Activated B cell treated with CpG ODN at 0.5 μM for 24 hours (primary cell): ENCODE measurements at regions not wholly inside any gene's neighbourhood (a gene's known extent, or its start where the extent isn't known, plus 50 kb on each side); places are given as distances from the start of the nearest gene placed in this dataset.

Experiments
- ATAC-seq: fragments of 200-7000 bp; cut with Tn5 transposase; one replicate; pipeline ENCODE4 v1.10.0; 2021; ENCODE audit warnings: low read depth, mild to moderate bottlenecking, moderate library complexity
- CTCF ChIA-PET: fragments of 350-600 bp; sonication (Branson Sonifier 250); formaldehyde crosslinking; loops from one replicate; lab custom pipeline; 2021; ENCODE audit warnings: antibody characterized with exemption; lab: Charles Lee
- POLR2A ChIA-PET: fragments of 350-600 bp; sonication (Branson Sonifier 250); formaldehyde crosslinking; loops from one replicate; lab custom pipeline; 2021; ENCODE audit warnings: antibody characterized with exemption; lab: Charles Lee
- DNase-seq: peaks from one replicate; pipeline ENCODE4 v3.0.0; 2022
- H3K27ac Mint-ChIP-seq: one replicate; pipeline ENCODE4 v1.8.0; 2020; ENCODE audit warnings: mixed read lengths
- H3K27me3 Mint-ChIP-seq: one replicate; pipeline ENCODE4 v1.8.0; 2021; ENCODE audit warnings: mixed read lengths
- H3K36me3 Mint-ChIP-seq: one replicate; pipeline ENCODE4 v1.8.0; 2021; ENCODE audit warnings: low read depth, mixed read lengths
- H3K4me1 Mint-ChIP-seq: one replicate; pipeline ENCODE4 v1.8.0; 2021; ENCODE audit warnings: mixed read lengths
- H3K4me3 Mint-ChIP-seq: one replicate; pipeline ENCODE4 v1.8.0; 2020; ENCODE audit warnings: mild to moderate bottlenecking, mixed read lengths
- H3K9me3 Mint-ChIP-seq: one replicate; pipeline ENCODE4 v1.8.0; 2020; ENCODE audit warnings: mixed read lengths
- CTCF ChIP-seq: fragments of 200-600 bp; IDR thresholded peaks from one replicate; pipeline ENCODE4 v1.8.0; 2022; ENCODE audit warnings: antibody characterized with exemption, mild to moderate bottlenecking
- intact Hi-C: fragments of 100-400 bp; cut with micrococcal nuclease; formaldehyde crosslinking; loops from one replicate; pipeline ENCODE4 v1.15.1; 2024

- CTCF ChIA-PET = no interaction called here
- no peak for ATAC-seq
- Mint-ChIP-seq H3K9me3 (no peaks in the 10 kb centered on the region), H3K4me1 (no peaks in the 10 kb centered on the region), H3K36me3 (peaks cover 8% of the 10 kb centered on the region), H3K4me3 (no peak overlapping the region), H3K27me3 (no peaks in the 10 kb centered on the region), H3K27ac (no peak overlapping the region)
- intact Hi-C loops = no loop called here
- POLR2A ChIA-PET = interaction anchor here (0.6 kb wide), 1 partner anchor 36 kb away, joined by 6 read pairs; no protein-coding TSS in a partner anchor
- DNase-seq = no peak
- TF ChIP-seq CTCF = no peak
These were observed 108.7 kb downstream of the DISP1 start for GRCh38 chr1:222923506-222923905.

GRCh38 chr1:222924136-222924706 is 109.4 kb downstream of the DISP1 start:
- POLR2A ChIA-PET = interaction anchor here (0.6 kb wide), 1 partner anchor 36 kb away, joined by 6 read pairs; no protein-coding TSS in a partner anchor

GRCh38 chr1:222926566-222926965 is 111.7 kb downstream of the DISP1 start:
- TF ChIP-seq CTCF = no peak
- H3K4me3 Mint-ChIP-seq = no peak overlapping the region
- DNase-seq (no peak), ATAC-seq (no peak)
- ChIA-PET CTCF (no interaction called here), POLR2A (no interaction called here)
- H3K36me3 Mint-ChIP-seq = peaks cover 3% of the 10 kb centered on the region
- H3K4me1 Mint-ChIP-seq = no peaks in the 10 kb centered on the region
- intact Hi-C loops = no loop called here
- H3K9me3 Mint-ChIP-seq = no peaks in the 10 kb centered on the region
- no peak overlapping the region for H3K27ac Mint-ChIP-seq
- no peaks in the 10 kb centered on the region for H3K27me3 Mint-ChIP-seq

More at GRCh38 chr1:222924136-222924706, 109.4 kb downstream of the DISP1 start:
- no peak overlapping the region for H3K27ac Mint-ChIP-seq
- no peaks in the 10 kb centered on the region for H3K4me1 Mint-ChIP-seq
- CTCF ChIA-PET = no interaction called here
- no peak for TF ChIP-seq CTCF
- no peak overlapping the region for H3K4me3 Mint-ChIP-seq
- DNase-seq (no peak), ATAC-seq (no peak)
- peaks cover 6% of the 10 kb centered on the region for H3K36me3 Mint-ChIP-seq
- intact Hi-C loops = no loop called here
- no peaks in the 10 kb centered on the region for H3K9me3 Mint-ChIP-seq
- H3K27me3 Mint-ChIP-seq = no peaks in the 10 kb centered on the region

- ATAC-seq = no peak
- Mint-ChIP-seq H3K4me1 (no peaks in the 10 kb centered on the region), H3K27me3 (no peaks in the 10 kb centered on the region), H3K27ac (no peak overlapping the region), H3K36me3 (peaks cover 3% of the 10 kb centered on the region), H3K4me3 (no peak overlapping the region), H3K9me3 (no peaks in the 10 kb centered on the region)
- no peak for TF ChIP-seq CTCF
- no peak for DNase-seq
- intact Hi-C loops = no loop called here
- CTCF ChIA-PET = no interaction called here
- POLR2A ChIA-PET = no interaction called here
These were observed 112.2 kb downstream of the DISP1 start for GRCh38 chr1:222927031-222927430.

GRCh38 chr1:222928212-222928611 is 113.4 kb downstream of the DISP1 start:
- no peaks in the 10 kb centered on the region for H3K4me1 Mint-ChIP-seq
- intact Hi-C loops = no loop called here
- H3K9me3 Mint-ChIP-seq = no peaks in the 10 kb centered on the region
- CTCF ChIA-PET = no interaction called here
- ATAC-seq (no peak), DNase-seq (no peak)
- POLR2A ChIA-PET = no interaction called here
- no peak overlapping the region for H3K27ac Mint-ChIP-seq
- H3K4me3 Mint-ChIP-seq = no peak overlapping the region
- H3K36me3 Mint-ChIP-seq = peaks cover 3% of the 10 kb centered on the region
- no peak for TF ChIP-seq CTCF
- H3K27me3 Mint-ChIP-seq = no peaks in the 10 kb centered on the region
